IPS-20b (cell line): ENCODE measurements at regions not wholly inside any gene's neighbourhood (a gene's known extent, or its start where the extent isn't known, plus 50 kb on each side); places are given as distances from the start of the nearest gene placed in this dataset.

ENCODE experiments used
- H3K27ac ChIP-seq: one replicate; pipeline ENCODE4 v1.5.1; 2013; ENCODE audit warnings: low read length
- H3K27me3 ChIP-seq: 2 replicates; pipeline ENCODE4 v1.6.1; 2013; ENCODE audit warnings: mild to moderate bottlenecking, low read length, inconsistent platforms; ENCODE audit not compliant: insufficient read depth
- H3K36me3 ChIP-seq: 2 replicates; pipeline ENCODE4 v1.6.1; 2013; ENCODE audit warnings: low read depth, mild to moderate bottlenecking, inconsistent platforms, low read length, moderate library complexity; ENCODE audit not compliant: insufficient read depth
- H3K4me1 ChIP-seq: 2 replicates; pipeline ENCODE4 v1.6.1; 2013; ENCODE audit warnings: mild to moderate bottlenecking, control low read depth, inconsistent platforms, low read length, moderate library complexity; ENCODE audit not compliant: insufficient read depth
- H3K4me3 ChIP-seq: 2 replicates; pipeline ENCODE4 v1.5.1; 2013; ENCODE audit warnings: mild to moderate bottlenecking, low read length, inconsistent platforms
- H3K9ac ChIP-seq: 2 replicates; pipeline ENCODE4 v1.6.1; 2013; ENCODE audit warnings: low read depth, mild to moderate bottlenecking, inconsistent platforms, low read length, moderate library complexity
- H3K9me3 ChIP-seq: 2 replicates; pipeline ENCODE4 v1.6.1; 2013; ENCODE audit warnings: mild to moderate bottlenecking, low read depth, low read length, inconsistent platforms; ENCODE audit not compliant: insufficient read depth

DNA sequence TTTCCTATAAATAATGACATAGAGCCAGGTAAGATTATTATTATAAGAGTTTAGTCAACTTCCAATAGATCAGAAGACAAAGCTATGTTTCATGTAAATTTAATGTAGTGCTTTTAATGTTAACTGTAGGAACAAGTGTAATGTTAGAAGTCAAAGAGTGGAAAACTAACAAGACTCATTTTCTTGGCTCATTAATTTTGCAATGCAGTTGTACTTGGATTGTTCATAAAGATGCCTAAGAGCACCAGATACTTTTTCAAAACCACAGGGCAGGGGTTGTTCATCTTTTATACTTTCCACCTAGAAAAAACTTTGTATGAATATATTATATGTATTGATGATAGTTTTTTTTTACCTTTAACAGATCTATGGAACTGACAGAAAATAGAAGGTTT lies 1705.3 kb upstream of the CDH9 start:
- Histone ChIP-seq H3K9ac (no peak overlapping the region), H3K4me3 (no peak overlapping the region), H3K27ac (no peak overlapping the region), H3K36me3 (no peaks in the 10 kb centered on the region), H3K9me3 (no peaks in the 10 kb centered on the region), H3K27me3 (no peaks in the 10 kb centered on the region), H3K4me1 (no peaks in the 10 kb centered on the region)

DNA sequence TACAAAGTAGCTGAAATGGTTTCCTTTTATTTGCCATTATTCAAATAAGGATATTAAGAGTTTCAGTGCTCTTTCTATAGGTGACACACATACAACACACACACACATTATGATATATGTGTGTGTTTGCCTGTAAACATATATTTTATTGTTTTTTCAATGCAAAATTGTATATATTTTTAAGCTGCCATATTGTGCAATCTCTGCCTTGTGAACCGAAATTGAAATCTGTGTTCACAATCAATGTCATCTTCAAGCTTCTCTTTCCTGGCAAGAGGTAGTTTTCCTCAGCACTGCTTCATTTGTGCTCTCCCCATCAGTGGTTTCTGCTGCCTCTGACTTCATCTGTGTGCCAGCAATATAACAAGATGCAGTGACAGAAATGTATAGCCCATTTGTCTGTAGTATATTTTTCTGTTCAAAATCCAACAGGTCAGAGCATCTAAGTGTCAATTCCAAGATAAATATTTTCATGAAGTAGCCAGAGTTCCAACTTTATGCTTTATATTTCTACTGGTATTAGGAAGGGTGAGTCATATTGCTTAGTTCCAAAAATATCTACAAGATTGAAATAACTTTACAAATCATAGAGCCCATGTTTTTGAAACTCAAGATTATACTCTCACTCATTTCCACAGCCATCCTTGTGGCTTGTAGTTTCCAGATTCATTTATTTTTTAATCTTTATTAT lies 1704.8 kb upstream of the CDH9 start:
- H3K4me3 ChIP-seq, result no peak overlapping the region
- no peaks in the 10 kb centered on the region for H3K4me1 ChIP-seq
- no peaks in the 10 kb centered on the region for H3K27me3 ChIP-seq
- H3K9me3 ChIP-seq, result no peaks in the 10 kb centered on the region
- no peak overlapping the region for H3K9ac ChIP-seq
- H3K27ac ChIP-seq, result no peak overlapping the region
- no peaks in the 10 kb centered on the region for H3K36me3 ChIP-seq

DNA sequence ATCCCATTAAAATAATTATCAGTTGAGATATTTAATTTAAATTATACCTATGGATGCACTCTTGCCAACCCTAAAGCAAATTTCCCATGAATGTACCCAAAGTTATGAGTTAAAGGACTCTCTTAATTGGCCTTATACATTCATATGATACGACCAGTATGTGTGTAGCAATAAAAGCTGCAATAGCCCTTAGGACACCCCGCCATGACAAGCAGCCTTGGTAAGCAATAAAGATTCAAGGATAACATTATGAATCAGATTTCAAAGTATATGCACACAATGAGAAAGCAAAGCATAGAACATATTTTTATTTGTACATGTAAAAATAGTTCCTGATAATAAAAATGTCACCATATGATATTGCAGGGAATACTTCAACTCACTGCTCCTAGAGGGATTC lies 1699.3 kb upstream of the CDH9 start:
- no peaks in the 10 kb centered on the region for H3K27me3 ChIP-seq
- H3K36me3 ChIP-seq, result no peaks in the 10 kb centered on the region
- no peak overlapping the region for H3K27ac ChIP-seq
- no peaks in the 10 kb centered on the region for H3K9me3 ChIP-seq
- H3K9ac ChIP-seq, result no peak overlapping the region
- no peak overlapping the region for H3K4me3 ChIP-seq
- H3K4me1 ChIP-seq, result no peaks in the 10 kb centered on the region; the same call in 1 of the 2 replicates

- no peak overlapping the region for H3K9ac ChIP-seq
- no peak overlapping the region for H3K27ac ChIP-seq
Observed at GRCh38 chr5:28737222-28737621, 1698.8 kb upstream of the CDH9 start.

GRCh38 chr5:28734396-28734795 lies 1696.0 kb upstream of the CDH9 start:
- Histone ChIP-seq H3K27me3 (no peaks in the 10 kb centered on the region), H3K4me1 (no peaks in the 10 kb centered on the region; the same call in 1 of the 2 replicates), H3K36me3 (no peaks in the 10 kb centered on the region), H3K27ac (no peak overlapping the region), H3K9me3 (no peaks in the 10 kb centered on the region), H3K4me3 (no peak overlapping the region), H3K9ac (no peak overlapping the region)

More at GRCh38 chr5:28737222-28737621, 1698.8 kb upstream of the CDH9 start:
- no peaks in the 10 kb centered on the region for H3K36me3 ChIP-seq
- no peaks in the 10 kb centered on the region for H3K9me3 ChIP-seq
- H3K27me3 ChIP-seq, result no peaks in the 10 kb centered on the region
- H3K4me3 ChIP-seq, result no peak overlapping the region
- H3K4me1 ChIP-seq, result no peaks in the 10 kb centered on the region; the same call in 1 of the 2 replicates

DNA sequence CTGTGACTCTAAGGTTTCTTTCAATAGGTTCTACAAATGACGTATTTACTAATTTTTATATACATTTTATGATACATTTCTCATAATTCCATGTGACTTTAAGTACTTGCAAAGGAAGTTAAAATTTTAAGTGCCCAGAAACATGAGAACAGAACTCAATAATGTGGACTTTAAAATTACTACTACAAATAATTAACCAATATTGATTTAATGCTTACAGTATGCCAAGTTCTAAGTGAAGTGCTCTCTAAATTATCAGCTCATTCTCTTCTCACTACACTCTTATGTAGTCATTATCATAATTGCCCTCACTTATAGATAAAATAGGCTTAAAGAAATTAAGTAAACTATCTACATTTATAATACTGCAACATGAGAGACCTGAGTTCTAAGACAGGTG lies 1690.7 kb upstream of the CDH9 start:
- no peaks in the 10 kb centered on the region for H3K27me3 ChIP-seq
- H3K9me3 ChIP-seq, result no peaks in the 10 kb centered on the region
- no peaks in the 10 kb centered on the region for H3K36me3 ChIP-seq
- no peak overlapping the region for H3K4me3 ChIP-seq
- H3K9ac ChIP-seq, result no peak overlapping the region
- H3K4me1 ChIP-seq, result no peaks in the 10 kb centered on the region; the same call in 1 of the 2 replicates
- H3K27ac ChIP-seq, result no peak overlapping the region

DNA sequence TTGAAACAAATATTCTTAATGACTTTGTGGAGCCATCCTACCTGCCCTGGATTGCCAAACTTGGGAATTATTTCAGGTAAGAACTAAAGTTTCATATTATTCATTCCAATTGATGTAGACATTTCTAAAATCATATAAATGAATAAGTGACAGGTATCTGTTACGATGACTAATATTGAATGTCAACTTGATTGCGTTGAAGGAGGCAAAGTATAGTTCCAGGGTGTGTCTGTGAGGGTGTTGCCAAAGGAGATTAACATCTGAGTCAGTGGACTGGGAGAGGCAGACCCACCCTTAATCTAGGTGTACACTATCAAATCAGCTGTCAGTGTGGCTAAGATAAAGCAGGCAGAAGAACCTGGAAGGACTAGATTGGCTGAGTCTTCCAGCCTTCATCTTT lies 1688.4 kb upstream of the CDH9 start:
- no peaks in the 10 kb centered on the region for H3K4me1 ChIP-seq
- no peak overlapping the region for H3K4me3 ChIP-seq
- no peak overlapping the region for H3K9ac ChIP-seq
- H3K9me3 ChIP-seq, result no peaks in the 10 kb centered on the region
- no peaks in the 10 kb centered on the region for H3K36me3 ChIP-seq
- no peaks in the 10 kb centered on the region for H3K27me3 ChIP-seq
- H3K27ac ChIP-seq, result no peak overlapping the region

GRCh38 chr5:28725001-28725400 lies 1686.6 kb upstream of the CDH9 start:
- H3K4me1 ChIP-seq, result no peaks in the 10 kb centered on the region
- H3K9me3 ChIP-seq, result no peaks in the 10 kb centered on the region
- H3K27ac ChIP-seq, result no peak overlapping the region
- H3K4me3 ChIP-seq, result no peak overlapping the region
- no peaks in the 10 kb centered on the region for H3K27me3 ChIP-seq
- no peak overlapping the region for H3K9ac ChIP-seq
- H3K36me3 ChIP-seq, result no peaks in the 10 kb centered on the region

- Histone ChIP-seq H3K27ac (no peak overlapping the region), H3K27me3 (no peaks in the 10 kb centered on the region), H3K4me3 (no peak overlapping the region), H3K36me3 (no peaks in the 10 kb centered on the region), H3K4me1 (no peaks in the 10 kb centered on the region), H3K9ac (no peak overlapping the region), H3K9me3 (no peaks in the 10 kb centered on the region)
Observed at GRCh38 chr5:28714907-28715698, 1676.7 kb upstream of the CDH9 start.

GRCh38 chr5:28710360-28710759 lies 1672.0 kb upstream of the CDH9 start:
- Histone ChIP-seq H3K27me3 (no peaks in the 10 kb centered on the region), H3K4me1 (no peaks in the 10 kb centered on the region), H3K9me3 (no peaks in the 10 kb centered on the region), H3K9ac (no peak overlapping the region), H3K27ac (no peak overlapping the region), H3K36me3 (no peaks in the 10 kb centered on the region), H3K4me3 (no peak overlapping the region)

- Histone ChIP-seq H3K9me3 (no peaks in the 10 kb centered on the region), H3K4me3 (no peak overlapping the region), H3K27me3 (no peaks in the 10 kb centered on the region), H3K4me1 (no peaks in the 10 kb centered on the region), H3K27ac (no peak overlapping the region), H3K9ac (no peak overlapping the region), H3K36me3 (no peaks in the 10 kb centered on the region)
Observed at GRCh38 chr5:28708472-28708871, 1670.1 kb upstream of the CDH9 start.

DNA sequence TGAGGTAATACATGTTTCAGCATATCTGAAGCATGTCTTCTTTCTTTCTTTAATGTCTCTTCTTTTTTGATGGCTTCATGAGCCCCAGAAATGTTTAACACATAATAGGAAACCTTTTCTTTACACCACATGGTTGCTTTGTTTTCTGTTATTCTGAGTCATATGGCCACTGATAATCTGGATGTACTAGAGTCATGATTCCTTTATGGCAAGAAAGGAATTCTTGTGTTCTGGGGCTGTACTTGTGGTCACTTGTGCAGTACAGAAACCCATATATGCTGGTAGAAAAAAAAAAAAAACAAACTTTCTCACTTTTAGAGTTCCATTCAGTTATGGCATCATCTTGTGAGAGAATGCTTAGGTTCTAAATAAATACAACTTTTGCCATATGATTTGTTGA lies 1669.3 kb upstream of the CDH9 start:
- Histone ChIP-seq H3K9me3 (no peaks in the 10 kb centered on the region), H3K27me3 (no peaks in the 10 kb centered on the region), H3K4me1 (no peaks in the 10 kb centered on the region), H3K4me3 (no peak overlapping the region), H3K9ac (no peak overlapping the region), H3K27ac (no peak overlapping the region), H3K36me3 (no peaks in the 10 kb centered on the region)
